K562 (cell line): ENCODE measurements at regions not wholly inside any gene's neighbourhood (a gene's known extent, or its start where the extent isn't known, plus 50 kb on each side); places are given as distances from the start of the nearest gene placed in this dataset.

ENCODE experiments used
- ADNP ChIP-seq: fragments of 200-800 bp; sonication (Bioruptor generic); IDR thresholded peaks from 2 replicates; pipeline ENCODE4 v1.6.1; 2016; ENCODE audit warnings: missing genetic modification characterization, missing compliant biosample characterization
- ARID3A ChIP-seq: IDR thresholded peaks from 2 replicates; pipeline ENCODE4 v1.6.1; 2012; ENCODE audit warnings: low read depth, low read length, improper control_type of control experiment, borderline replicate concordance
- BCOR ChIP-seq: fragments of 450-650 bp; IDR thresholded peaks from 2 replicates; pipeline ENCODE4 v1.6.1; 2016
- CREB3 ChIP-seq: fragments of 450-650 bp; conservative IDR thresholded peaks from 2 replicates; pipeline ENCODE4 v1.6.1; 2016; ENCODE audit warnings: missing genetic modification characterization, low read depth, mild to moderate bottlenecking, missing compliant biosample characterization, moderate library complexity
- ERF ChIP-seq: fragments of 450-650 bp; formaldehyde crosslinking; IDR thresholded peaks from 2 replicates; pipeline ENCODE4 v1.4.0; 2020; ENCODE audit warnings: mild to moderate bottlenecking, mixed read lengths
- JUND ChIP-seq, 2 experiments: IDR thresholded peaks; 2 replicates in 1 of 2; 3 replicates in 1 of 2; pipeline ENCODE4 v1.6.1; 2011; ENCODE audit warnings: borderline replicate concordance in 2 of 2, low read depth in 2 of 2, low read length in 2 of 2, improper control_type of control experiment in 1 of 2, missing biosample characterization in 1 of 2, missing genetic modification characterization in 1 of 2, missing genetic modification reagents in 1 of 2
- KDM1A ChIP-seq, 2 experiments: fragments of 450-650 bp; IDR thresholded peaks; 2 replicates each; pipeline ENCODE4 v1.6.1; 2016; ENCODE audit warnings: mild to moderate bottlenecking in 2 of 2
- LEF1 ChIP-seq: fragments of 450-650 bp; IDR thresholded peaks from 2 replicates; pipeline ENCODE4 v1.6.1; 2016; ENCODE audit warnings: mild to moderate bottlenecking
- NCOA1 ChIP-seq: fragments of 450-650 bp; IDR thresholded peaks from 2 replicates; pipeline ENCODE4 v1.6.1; 2016; ENCODE audit warnings: low read depth
- PATZ1 ChIP-seq: fragments of 250-450 bp; sonication (Bioruptor Pico); IDR thresholded peaks from 2 replicates; pipeline ENCODE4 v1.5.0; 2020; ENCODE audit warnings: mild to moderate bottlenecking, borderline replicate concordance
- PTRF ChIP-seq: fragments of 450-650 bp; IDR thresholded peaks from 2 replicates; pipeline ENCODE4 v1.6.1; 2016; ENCODE audit warnings: mild to moderate bottlenecking, missing genetic modification characterization, missing compliant biosample characterization
- SETDB1 ChIP-seq: IDR thresholded peaks from one replicate; pipeline ENCODE4 v1.6.1; 2012; ENCODE audit warnings: low read length, control low read depth, inconsistent platforms
- SMARCE1 ChIP-seq: fragments of 450-650 bp; IDR thresholded peaks from 2 replicates; pipeline ENCODE4 v1.7.1; 2016; ENCODE audit warnings: mild to moderate bottlenecking
- SNRNP70 ChIP-seq: fragments of 200-400 bp; formaldehyde crosslinking; optimal IDR thresholded peaks from 2 replicates; pipeline ENCODE3; 2017; ENCODE audit warnings: low read depth, low read length
- SOX6 ChIP-seq: fragments of 450-650 bp; IDR thresholded peaks from 2 replicates; pipeline ENCODE4 v1.6.1; 2014; ENCODE audit warnings: mild to moderate bottlenecking
- TBL1XR1 ChIP-seq, 2 experiments: IDR thresholded peaks; 2 replicates each; pipeline ENCODE4 v1.6.1; 2012; ENCODE audit warnings: improper control_type of control experiment in 2 of 2, low read length in 2 of 2, mild to moderate bottlenecking in 1 of 2
- TFAM ChIP-seq: fragments of 250-450 bp; sonication (Bioruptor Pico); conservative IDR thresholded peaks from 2 replicates; pipeline ENCODE4 v1.5.0; 2021; ENCODE audit warnings: mild to moderate bottlenecking, moderate library complexity
- ZBTB7A ChIP-seq: IDR thresholded peaks from 2 replicates; pipeline ENCODE4 v1.6.1; 2011; ENCODE audit warnings: low read depth, mild to moderate bottlenecking, low read length, moderate library complexity, borderline replicate concordance; ENCODE audit not compliant: control insufficient read depth
- ZNF175 ChIP-seq: fragments of 200-800 bp; sonication (Bioruptor generic); IDR thresholded peaks from 2 replicates; pipeline ENCODE4 v1.6.1; 2016; ENCODE audit warnings: low read depth, mild to moderate bottlenecking, missing genetic modification characterization, missing compliant biosample characterization
- TF ChIP-seq, protein P1 (sequence below): fragments of 450-650 bp; IDR thresholded peaks from 2 replicates; pipeline ENCODE4 v1.6.1; 2017; ENCODE audit warnings: antibody characterized with exemption, mild to moderate bottlenecking

- TF ChIP-seq PATZ1 (CRISPR knock-in tag), result no peak
- TF ChIP-seq ADNP (tag), result no peak
- 0 out of 2 replicates have a peak, but pooled peaks have one; percentile 19 for TF ChIP-seq ERF
- TF ChIP-seq ZBTB7A, result no peak
- TF ChIP-seq JUND (IDR thresholded peaks at IDR 0.05; ENCODE audit: borderline replicate concordance, low read depth, low read length), result peak; percentile 53; the same call in 1 of the 2 replicates
- peak; percentile 54; the same call in 1 of the 3 replicates for TF ChIP-seq JUND (tag; IDR thresholded peaks at IDR 0.05; ENCODE audit: borderline replicate concordance, low read depth, low read length)
- TF ChIP-seq ZNF175 (CRISPR knock-in tag), result peak; percentile 41; the same call in 1 of the 2 replicates
- peak; percentile 95 for TF ChIP-seq LEF1
- peak; percentile 33; the same call in 1 of the 2 replicates for TF ChIP-seq ARID3A
- TF ChIP-seq TFAM (CRISPR knock-in tag), result no peak
- 0 out of 2 replicates have a peak, but pooled peaks have one; percentile 27 for TF ChIP-seq PTRF (tag)
- peak; percentile 91 for TF ChIP-seq SMARCE1
- TF ChIP-seq TBL1XR1 (IDR thresholded peaks at IDR 0.05; ENCODE audit: low read length in 2 of 2), result peak in 1 of 2 experiments; percentile 88; a peak in 2 of 4 replicates
- TF ChIP-seq SNRNP70, result no peak
- TF ChIP-seq NCOA1, result peak; percentile 46; the same call in 1 of the 2 replicates
- peak; percentile 43; the same call in 1 of the 2 replicates for TF ChIP-seq BCOR
- TF ChIP-seq KDM1A (IDR thresholded peaks at IDR 0.05), result peak; percentile 70 to 74
- TF ChIP-seq CREB3, result no peak
- TF ChIP-seq SOX6, result peak; percentile 77
- TF ChIP-seq SETDB1, result no peak
- TF ChIP-seq, protein P1, sequence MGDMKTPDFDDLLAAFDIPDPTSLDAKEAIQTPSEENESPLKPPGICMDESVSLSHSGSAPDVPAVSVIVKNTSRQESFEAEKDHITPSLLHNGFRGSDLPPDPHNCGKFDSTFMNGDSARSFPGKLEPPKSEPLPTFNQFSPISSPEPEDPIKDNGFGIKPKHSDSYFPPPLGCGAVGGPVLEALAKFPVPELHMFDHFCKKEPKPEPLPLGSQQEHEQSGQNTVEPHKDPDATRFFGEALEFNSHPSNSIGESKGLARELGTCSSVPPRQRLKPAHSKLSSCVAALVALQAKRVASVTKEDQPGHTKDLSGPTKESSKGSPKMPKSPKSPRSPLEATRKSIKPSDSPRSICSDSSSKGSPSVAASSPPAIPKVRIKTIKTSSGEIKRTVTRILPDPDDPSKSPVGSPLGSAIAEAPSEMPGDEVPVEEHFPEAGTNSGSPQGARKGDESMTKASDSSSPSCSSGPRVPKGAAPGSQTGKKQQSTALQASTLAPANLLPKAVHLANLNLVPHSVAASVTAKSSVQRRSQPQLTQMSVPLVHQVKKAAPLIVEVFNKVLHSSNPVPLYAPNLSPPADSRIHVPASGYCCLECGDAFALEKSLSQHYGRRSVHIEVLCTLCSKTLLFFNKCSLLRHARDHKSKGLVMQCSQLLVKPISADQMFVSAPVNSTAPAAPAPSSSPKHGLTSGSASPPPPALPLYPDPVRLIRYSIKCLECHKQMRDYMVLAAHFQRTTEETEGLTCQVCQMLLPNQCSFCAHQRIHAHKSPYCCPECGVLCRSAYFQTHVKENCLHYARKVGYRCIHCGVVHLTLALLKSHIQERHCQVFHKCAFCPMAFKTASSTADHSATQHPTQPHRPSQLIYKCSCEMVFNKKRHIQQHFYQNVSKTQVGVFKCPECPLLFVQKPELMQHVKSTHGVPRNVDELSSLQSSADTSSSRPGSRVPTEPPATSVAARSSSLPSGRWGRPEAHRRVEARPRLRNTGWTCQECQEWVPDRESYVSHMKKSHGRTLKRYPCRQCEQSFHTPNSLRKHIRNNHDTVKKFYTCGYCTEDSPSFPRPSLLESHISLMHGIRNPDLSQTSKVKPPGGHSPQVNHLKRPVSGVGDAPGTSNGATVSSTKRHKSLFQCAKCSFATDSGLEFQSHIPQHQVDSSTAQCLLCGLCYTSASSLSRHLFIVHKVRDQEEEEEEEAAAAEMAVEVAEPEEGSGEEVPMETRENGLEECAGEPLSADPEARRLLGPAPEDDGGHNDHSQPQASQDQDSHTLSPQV, result peak; percentile 97
Measured at GRCh38 chr2:195513119-195513518, 143.9 kb upstream of the SLC39A10 start (continued).
